Karpas-422 (cell line): ENCODE measurements at regions not wholly inside any gene's neighbourhood (a gene's known extent, or its start where the extent isn't known, plus 50 kb on each side); places are given as distances from the start of the nearest gene placed in this dataset.

ENCODE experiments used
- DNase-seq: peaks from one replicate; pipeline ENCODE4 v3.0.0-alpha.2; 2015
- H2AFZ ChIP-seq: fragments of 200-600 bp; sonication (generic); 2 replicates; pipeline ENCODE4 v1.6.1; 2014; ENCODE audit warnings: antibody characterized with exemption, low read length, mixed read lengths
- H3K27ac ChIP-seq: fragments of 200-600 bp; sonication (generic); 2 replicates; pipeline ENCODE4 v1.5.1; 2014; ENCODE audit warnings: mild to moderate bottlenecking, low read length, moderate library complexity
- H3K27me3 ChIP-seq: fragments of 200-600 bp; sonication (generic); 2 replicates; pipeline ENCODE4 v1.6.1; 2014; ENCODE audit warnings: low read length, mixed read lengths
- H3K36me3 ChIP-seq: fragments of 200-600 bp; sonication (generic); 2 replicates; pipeline ENCODE4 v1.6.1; 2014; ENCODE audit warnings: low read length, mixed read lengths; ENCODE audit not compliant: insufficient read depth
- H3K4me1 ChIP-seq: fragments of 200-600 bp; sonication (generic); 2 replicates; pipeline ENCODE4 v1.6.1; 2014; ENCODE audit warnings: mild to moderate bottlenecking, low read length, mixed read lengths
- H3K4me2 ChIP-seq: fragments of 200-600 bp; sonication (generic); 2 replicates; pipeline ENCODE4 v1.6.1; 2014; ENCODE audit warnings: low read length, low read depth, mild to moderate bottlenecking; ENCODE audit not compliant: poor library complexity, severe bottlenecking
- H3K4me3 ChIP-seq: fragments of 200-600 bp; sonication (generic); 2 replicates; pipeline ENCODE4 v1.5.1; 2014; ENCODE audit warnings: mild to moderate bottlenecking, antibody characterized with exemption, low read length, mixed read lengths
- H3K79me2 ChIP-seq: fragments of 200-600 bp; sonication (generic); 2 replicates; pipeline ENCODE4 v1.6.1; 2014; ENCODE audit warnings: mild to moderate bottlenecking, low read length, mixed read lengths
- H3K9ac ChIP-seq: fragments of 200-600 bp; sonication (generic); 2 replicates; pipeline ENCODE4 v1.6.0; 2014; ENCODE audit warnings: low read length
- H3K9me2 ChIP-seq: fragments of 200-600 bp; sonication (generic), shearing (Covaris generic); replicated peaks from 2 replicates; pipeline ENCODE4 v1.6.0; 2014; ENCODE audit warnings: mild to moderate bottlenecking, low read length, moderate library complexity; ENCODE audit not compliant: insufficient read depth
- H3K9me3 ChIP-seq: fragments of 300-700, 200-600 bp; sonication (generic); 2 replicates; pipeline ENCODE4 v1.6.1; 2014; ENCODE audit warnings: low read length, mixed read lengths
- H4K20me1 ChIP-seq: fragments of 200-600 bp; sonication (generic); 2 replicates; pipeline ENCODE4 v1.6.1; 2014; ENCODE audit warnings: mild to moderate bottlenecking, antibody characterized with exemption, low read length, low read depth; ENCODE audit not compliant: insufficient read depth

GRCh38 chr18:73249030-73249429 lies 381.2 kb upstream of the NETO1 start:
- no peaks in the 10 kb centered on the region for H3K27me3 ChIP-seq
- H3K79me2 ChIP-seq, result no peaks in the 10 kb centered on the region
- no peak overlapping the region for H3K27ac ChIP-seq
- DNase-seq, result no peak
- no peaks in the 10 kb centered on the region for H3K9me2 ChIP-seq
- no peak overlapping the region for H2AFZ ChIP-seq
- no peak overlapping the region for H3K4me3 ChIP-seq
- no peak overlapping the region for H3K9ac ChIP-seq
- H3K4me1 ChIP-seq, result no peaks in the 10 kb centered on the region
- H3K9me3 ChIP-seq, result peaks cover 63% of the 10 kb centered on the region
- H3K36me3 ChIP-seq, result no peaks in the 10 kb centered on the region; the same call in 1 of the 2 replicates
- H4K20me1 ChIP-seq, result no peaks in the 10 kb centered on the region
- H3K4me2 ChIP-seq, result no peak overlapping the region

GRCh38 chr18:73246763-73247162 lies 379.0 kb upstream of the NETO1 start:
- H3K4me1 ChIP-seq, result no peaks in the 10 kb centered on the region

GRCh38 chr18:73245345-73245744 lies 377.6 kb upstream of the NETO1 start:
- H3K4me2 ChIP-seq, result no peak overlapping the region
- peaks cover 40% of the 10 kb centered on the region for H3K9me3 ChIP-seq
- H3K9ac ChIP-seq, result no peak overlapping the region
- no peaks in the 10 kb centered on the region for H4K20me1 ChIP-seq
- no peak overlapping the region for H3K27ac ChIP-seq
- H3K79me2 ChIP-seq, result no peaks in the 10 kb centered on the region
- no peaks in the 10 kb centered on the region; the same call in 1 of the 2 replicates for H3K9me2 ChIP-seq
- no peaks in the 10 kb centered on the region; the same call in 1 of the 2 replicates for H3K36me3 ChIP-seq
- H3K27me3 ChIP-seq, result no peaks in the 10 kb centered on the region
- no peak overlapping the region for H3K4me3 ChIP-seq
- no peaks in the 10 kb centered on the region for H3K4me1 ChIP-seq
- DNase-seq, result no peak
- H2AFZ ChIP-seq, result no peak overlapping the region

More at GRCh38 chr18:73246763-73247162, 379.0 kb upstream of the NETO1 start:
- Histone ChIP-seq H4K20me1 (no peaks in the 10 kb centered on the region), H3K79me2 (no peaks in the 10 kb centered on the region), H3K27me3 (no peaks in the 10 kb centered on the region), H3K36me3 (no peaks in the 10 kb centered on the region; the same call in 1 of the 2 replicates), H3K9me2 (no peaks in the 10 kb centered on the region), H3K27ac (no peak overlapping the region), H3K4me2 (no peak overlapping the region), H2AFZ (no peak overlapping the region), H3K4me3 (no peak overlapping the region), H3K9ac (no peak overlapping the region), H3K9me3 (peaks cover 50% of the 10 kb centered on the region)
- no peak for DNase-seq

GRCh38 chr18:73244401-73244800 lies 376.6 kb upstream of the NETO1 start:
- no peak overlapping the region for H3K4me3 ChIP-seq
- no peaks in the 10 kb centered on the region for H3K79me2 ChIP-seq
- no peaks in the 10 kb centered on the region; the same call in 1 of the 2 replicates for H3K36me3 ChIP-seq

GRCh38 chr18:73240899-73241298 lies 373.1 kb upstream of the NETO1 start:
- Histone ChIP-seq H3K27me3 (no peaks in the 10 kb centered on the region), H3K79me2 (no peaks in the 10 kb centered on the region), H2AFZ (no peak overlapping the region), H4K20me1 (no peaks in the 10 kb centered on the region), H3K9me3 (peaks cover 26% of the 10 kb centered on the region), H3K27ac (no peak overlapping the region), H3K4me2 (no peak overlapping the region), H3K9me2 (no peaks in the 10 kb centered on the region; the same call in 1 of the 2 replicates), H3K4me3 (no peak overlapping the region), H3K4me1 (no peaks in the 10 kb centered on the region), H3K9ac (no peak overlapping the region), H3K36me3 (no peaks in the 10 kb centered on the region)
- DNase-seq, result no peak

More at GRCh38 chr18:73244401-73244800, 376.6 kb upstream of the NETO1 start:
- Histone ChIP-seq H3K9me2 (no peaks in the 10 kb centered on the region; the same call in 1 of the 2 replicates), H3K9ac (no peak overlapping the region), H4K20me1 (no peaks in the 10 kb centered on the region), H3K27ac (no peak overlapping the region), H3K4me2 (no peak overlapping the region), H2AFZ (no peak overlapping the region), H3K27me3 (no peaks in the 10 kb centered on the region), H3K9me3 (peaks cover 45% of the 10 kb centered on the region), H3K4me1 (no peaks in the 10 kb centered on the region)
- no peak for DNase-seq

- no peaks in the 10 kb centered on the region for H3K79me2 ChIP-seq
- H3K4me1 ChIP-seq, result no peaks in the 10 kb centered on the region
- H3K36me3 ChIP-seq, result no peaks in the 10 kb centered on the region
- H3K9me3 ChIP-seq, result peaks cover 28% of the 10 kb centered on the region
- no peaks in the 10 kb centered on the region; the same call in 1 of the 2 replicates for H3K9me2 ChIP-seq
- H2AFZ ChIP-seq, result no peak overlapping the region
- no peak overlapping the region for H3K4me2 ChIP-seq
- no peaks in the 10 kb centered on the region for H3K27me3 ChIP-seq
- DNase-seq, result no peak
- H3K27ac ChIP-seq, result no peak overlapping the region
- H3K9ac ChIP-seq, result no peak overlapping the region
- no peak overlapping the region for H3K4me3 ChIP-seq
- no peaks in the 10 kb centered on the region for H4K20me1 ChIP-seq
Observed at GRCh38 chr18:73235921-73236320, 368.1 kb upstream of the NETO1 start.

- no peak overlapping the region for H3K4me2 ChIP-seq
- H3K9ac ChIP-seq, result no peak overlapping the region
- no peak for DNase-seq
Observed at GRCh38 chr18:73235491-73235890, 367.7 kb upstream of the NETO1 start.

GRCh38 chr18:73232933-73233332 lies 365.1 kb upstream of the NETO1 start:
- peaks cover 20% of the 10 kb centered on the region for H3K9me3 ChIP-seq
- H3K79me2 ChIP-seq, result no peaks in the 10 kb centered on the region
- no peak overlapping the region for H3K4me2 ChIP-seq
- H3K36me3 ChIP-seq, result no peaks in the 10 kb centered on the region
- no peaks in the 10 kb centered on the region for H3K9me2 ChIP-seq
- no peak overlapping the region for H3K4me3 ChIP-seq
- no peak overlapping the region for H3K9ac ChIP-seq
- no peaks in the 10 kb centered on the region for H4K20me1 ChIP-seq
- H3K27ac ChIP-seq, result no peak overlapping the region
- H2AFZ ChIP-seq, result no peak overlapping the region
- no peaks in the 10 kb centered on the region for H3K4me1 ChIP-seq
- DNase-seq, result no peak
- no peaks in the 10 kb centered on the region for H3K27me3 ChIP-seq

More at GRCh38 chr18:73235491-73235890, 367.7 kb upstream of the NETO1 start:
- Histone ChIP-seq H3K27ac (no peak overlapping the region), H3K27me3 (no peaks in the 10 kb centered on the region), H3K4me3 (no peak overlapping the region), H3K4me1 (no peaks in the 10 kb centered on the region), H3K9me2 (no peaks in the 10 kb centered on the region), H3K9me3 (peaks cover 28% of the 10 kb centered on the region), H3K79me2 (no peaks in the 10 kb centered on the region), H2AFZ (no peak overlapping the region), H4K20me1 (no peaks in the 10 kb centered on the region), H3K36me3 (no peaks in the 10 kb centered on the region)
